Testis (tissue), 2 donors: ENCODE measurements at regions not wholly inside any gene's neighbourhood (a gene's known extent, or its start where the extent isn't known, plus 50 kb on each side); places are given as distances from the start of the nearest gene placed in this dataset.

Experiments
- DNase-seq: peaks from one replicate; pipeline ENCODE4 v3.0.0-alpha.2; 2019
- H3K27ac ChIP-seq, 2 donors: fragments of 200-600 bp; sonication (generic); one replicate each; pipeline ENCODE4 v1.5.1; 2019
- H3K27me3 ChIP-seq: fragments of 200-600 bp; sonication (generic); one replicate; pipeline ENCODE4 v1.5.1; 2019
- H3K36me3 ChIP-seq: fragments of 200-600 bp; sonication (generic); one replicate; pipeline ENCODE4 v1.5.1; 2017; ENCODE audit warnings: low read depth; ENCODE audit errors: missing control alignments
- H3K4me1 ChIP-seq: fragments of 200-600 bp; sonication (generic); one replicate; pipeline ENCODE4 v1.5.1; 2019
- H3K4me3 ChIP-seq, 2 donors: fragments of 200-600 bp; sonication (generic); one replicate each; pipeline ENCODE4 v1.5.1; 2017 to 2019
- H3K9me3 ChIP-seq: fragments of 200-600 bp; sonication (generic); one replicate; pipeline ENCODE4 v1.5.1; 2017
- POLR2A ChIP-seq: fragments of 450-650 bp; IDR thresholded peaks from one replicate; pipeline ENCODE4 v1.6.1; 2017; ENCODE audit warnings: antibody characterized with exemption, mild to moderate bottlenecking, moderate library complexity
- WGBS, 2 donors: methylation state at CpG; one replicate each; pipeline ENCODE4 v1.1.5; 2018; 5-methylcytosine and 5-hydroxymethylcytosine counted together
- intact Hi-C: fragments of 100-400 bp; cut with DNase I; formaldehyde crosslinking; loops from one replicate; pipeline ENCODE4 v1.15.1; 2023; ENCODE audit warnings: low total_unique reads
- TF ChIP-seq, protein P1 (sequence below), 3 experiments: fragments of 450-650 bp in 2 of 3; fragments of 200-600 bp in 1 of 3; sonication (generic) in 1 of 3; IDR thresholded peaks; one replicate each; pipeline ENCODE4 v1.5.1; 2016 to 2019; ENCODE audit warnings: antibody characterized with exemption in 3 of 3, mild to moderate bottlenecking in 2 of 3, moderate library complexity in 1 of 3

DNA sequence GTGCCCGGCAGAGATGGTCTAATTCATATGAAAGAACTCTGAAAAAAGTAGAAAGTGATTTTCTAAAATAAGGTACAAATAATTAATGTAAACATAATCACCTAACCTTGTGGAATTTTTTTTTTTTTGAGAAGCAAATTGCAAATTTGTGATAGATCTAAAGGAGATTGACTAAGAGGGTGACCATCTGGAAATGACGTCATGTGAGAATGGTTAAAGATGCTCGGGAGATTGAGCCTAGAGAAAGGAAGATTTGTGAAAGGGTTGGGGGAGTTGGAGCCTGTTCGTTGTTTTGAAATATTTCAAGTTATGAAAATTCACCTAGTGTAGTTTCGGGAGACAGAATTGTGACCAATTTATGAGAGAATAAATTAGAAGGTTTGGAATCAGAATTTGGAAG lies 115.7 kb upstream of the ANK2 start:
- intact Hi-C loops, result no loop called here
- DNase-seq, result no peak
- no peaks in the 10 kb centered on the region for H3K9me3 ChIP-seq
- no peak overlapping the region for H3K4me3 ChIP-seq
- H3K27me3 ChIP-seq, result no peaks in the 10 kb centered on the region
- H3K4me1 ChIP-seq, result no peaks in the 10 kb centered on the region
- H3K36me3 ChIP-seq, result no peaks in the 10 kb centered on the region
- no peak overlapping the region for H3K27ac ChIP-seq
- WGBS, 2 donors, result 74 to 78% methylated on average over 5 of the region's 5 CpGs
- no peak for TF ChIP-seq POLR2A
- TF ChIP-seq, protein P1, sequence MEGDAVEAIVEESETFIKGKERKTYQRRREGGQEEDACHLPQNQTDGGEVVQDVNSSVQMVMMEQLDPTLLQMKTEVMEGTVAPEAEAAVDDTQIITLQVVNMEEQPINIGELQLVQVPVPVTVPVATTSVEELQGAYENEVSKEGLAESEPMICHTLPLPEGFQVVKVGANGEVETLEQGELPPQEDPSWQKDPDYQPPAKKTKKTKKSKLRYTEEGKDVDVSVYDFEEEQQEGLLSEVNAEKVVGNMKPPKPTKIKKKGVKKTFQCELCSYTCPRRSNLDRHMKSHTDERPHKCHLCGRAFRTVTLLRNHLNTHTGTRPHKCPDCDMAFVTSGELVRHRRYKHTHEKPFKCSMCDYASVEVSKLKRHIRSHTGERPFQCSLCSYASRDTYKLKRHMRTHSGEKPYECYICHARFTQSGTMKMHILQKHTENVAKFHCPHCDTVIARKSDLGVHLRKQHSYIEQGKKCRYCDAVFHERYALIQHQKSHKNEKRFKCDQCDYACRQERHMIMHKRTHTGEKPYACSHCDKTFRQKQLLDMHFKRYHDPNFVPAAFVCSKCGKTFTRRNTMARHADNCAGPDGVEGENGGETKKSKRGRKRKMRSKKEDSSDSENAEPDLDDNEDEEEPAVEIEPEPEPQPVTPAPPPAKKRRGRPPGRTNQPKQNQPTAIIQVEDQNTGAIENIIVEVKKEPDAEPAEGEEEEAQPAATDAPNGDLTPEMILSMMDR (IDR thresholded peaks at IDR 0.05), result no peak

DNA sequence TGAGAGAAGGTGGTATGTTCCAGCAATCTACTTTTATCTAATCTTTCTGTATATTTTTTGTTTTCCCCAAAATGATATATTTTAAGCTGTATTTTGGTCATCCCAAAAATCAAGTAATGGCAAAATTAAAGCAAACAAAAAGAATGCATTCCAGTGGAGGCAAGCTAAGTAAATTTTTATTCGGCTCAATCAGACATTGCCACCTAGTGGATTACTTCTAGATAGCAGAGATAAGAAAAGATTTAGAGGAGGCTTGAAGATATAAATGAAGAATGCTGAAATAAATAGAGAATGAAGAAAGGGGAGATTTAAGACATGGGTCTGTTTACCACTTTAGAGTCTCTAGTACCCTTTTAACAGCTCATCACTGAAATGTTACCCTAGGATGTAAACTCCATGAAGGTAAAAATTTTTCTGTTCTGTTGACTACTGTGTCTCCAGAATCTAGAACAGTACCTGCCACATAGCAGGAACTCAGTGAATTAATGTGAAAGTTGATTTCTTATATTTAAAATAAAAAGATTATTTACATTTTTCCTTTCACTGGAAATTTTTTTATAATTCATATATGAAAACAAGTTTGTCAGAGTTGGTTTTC lies 110.9 kb upstream of the ANK2 start:
- no peak for DNase-seq
- Histone ChIP-seq H3K27ac (no peak overlapping the region), H3K4me1 (no peaks in the 10 kb centered on the region), H3K27me3 (no peaks in the 10 kb centered on the region), H3K9me3 (no peaks in the 10 kb centered on the region), H3K4me3 (no peak overlapping the region), H3K36me3 (no peaks in the 10 kb centered on the region)
- WGBS, 2 donors, result 29 to 30% methylated on average over 1 of the region's 1 CpG
- intact Hi-C loops, result no loop called here
- TF ChIP-seq, protein P1 (IDR thresholded peaks at IDR 0.05), result peak; percentile 39 to 69 (median 57)
- TF ChIP-seq POLR2A, result no peak

DNA sequence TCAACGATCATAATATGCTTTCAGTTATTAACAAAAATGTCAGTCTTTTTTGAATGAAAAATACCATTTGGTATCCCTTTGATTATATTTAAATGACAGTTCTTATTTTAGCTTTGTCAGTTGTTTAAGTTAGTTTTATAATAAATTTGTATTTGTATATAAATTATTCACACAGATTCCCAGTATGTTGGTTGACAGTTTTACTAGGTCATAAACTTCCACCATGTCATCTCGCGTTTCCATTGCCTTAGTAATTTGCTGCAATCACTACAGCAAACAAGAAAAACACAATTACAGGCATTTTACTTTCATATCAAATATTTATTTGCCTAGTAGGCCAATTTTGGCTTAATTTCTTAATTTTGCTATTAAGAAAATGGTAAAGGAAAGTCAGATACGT lies 109.6 kb upstream of the ANK2 start:
- Histone ChIP-seq H3K4me1 (no peaks in the 10 kb centered on the region), H3K4me3 (no peak overlapping the region), H3K27me3 (no peaks in the 10 kb centered on the region), H3K36me3 (no peaks in the 10 kb centered on the region), H3K9me3 (no peaks in the 10 kb centered on the region), H3K27ac (no peak overlapping the region)
- TF ChIP-seq POLR2A, result no peak
- TF ChIP-seq, protein P1 (IDR thresholded peaks at IDR 0.05), result no peak
- intact Hi-C loops, result loop anchor here (10.0 kb wide), 2 partner anchors 175 to 305 kb away; partner anchors contain the start of genes LARP7 and ZGRF1
- WGBS, 2 donors, result 87% methylated on average over 4 of the region's 4 CpGs
- DNase-seq, result no peak

DNA sequence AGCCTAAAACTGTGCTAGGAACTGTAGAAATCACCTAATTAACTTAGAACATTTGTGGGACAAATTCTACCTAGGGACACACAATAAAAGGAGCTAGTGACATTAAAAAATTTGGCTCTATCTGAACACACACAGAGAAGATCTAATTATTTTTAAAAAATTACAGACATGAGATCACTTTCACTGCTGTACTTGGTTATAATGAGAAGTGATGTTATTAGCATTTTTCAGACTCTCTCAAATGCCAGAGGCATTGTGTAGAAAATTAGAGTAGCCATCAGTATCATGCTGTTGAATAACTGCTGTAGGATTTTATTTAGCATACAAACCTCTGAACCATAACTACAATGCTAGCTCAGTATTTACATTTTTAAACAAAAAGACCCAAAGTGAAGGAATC lies 109.1 kb upstream of the ANK2 start:
- intact Hi-C loops, result loop anchor here (10.0 kb wide), 2 partner anchors 176 to 306 kb away; partner anchors contain the start of genes LARP7 and ZGRF1

More for the DNA sequence above, 109.1 kb upstream of the ANK2 start:
- no peak for DNase-seq
- no peaks in the 10 kb centered on the region for H3K9me3 ChIP-seq
- no peak overlapping the region for H3K27ac ChIP-seq
- TF ChIP-seq, protein P1 (IDR thresholded peaks at IDR 0.05), result no peak
- no peak for TF ChIP-seq POLR2A
- no peaks in the 10 kb centered on the region for H3K4me1 ChIP-seq
- no peak overlapping the region for H3K4me3 ChIP-seq
- H3K27me3 ChIP-seq, result no peaks in the 10 kb centered on the region
- H3K36me3 ChIP-seq, result no peaks in the 10 kb centered on the region
